HCEC 1CT (cell line): ENCODE measurements at regions not wholly inside any gene's neighbourhood (a gene's known extent, or its start where the extent isn't known, plus 50 kb on each side); places are given as distances from the start of the nearest gene placed in this dataset.
A peak's percentile ranks its signal among the peaks of the same experiment; 100 is the strongest.

ENCODE experiments used
- DNase-seq: peaks from one replicate; pipeline ENCODE4 v3.0.0-alpha.2; 2017

DNA sequence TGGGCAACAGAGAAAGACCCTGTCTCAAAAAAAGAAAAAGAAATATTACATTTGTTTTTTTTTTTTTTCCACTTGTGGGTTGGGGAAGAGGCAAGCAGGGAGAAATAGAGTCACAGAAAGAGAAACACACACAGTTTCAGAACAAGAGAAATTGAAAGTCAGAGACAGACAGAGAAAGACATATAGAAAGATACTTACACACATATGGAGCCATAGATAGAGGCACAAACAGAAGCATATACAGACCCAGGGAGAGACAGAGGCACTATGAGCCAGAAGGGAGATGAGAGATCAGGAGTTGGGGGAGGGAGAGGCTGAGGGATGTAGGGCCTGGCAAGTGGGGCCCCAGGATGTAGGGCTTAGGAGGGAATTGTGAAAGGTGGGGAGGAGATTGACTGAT lies 55.2 kb upstream of the GIMD1 start:
- DNase-seq, result no peak

DNA sequence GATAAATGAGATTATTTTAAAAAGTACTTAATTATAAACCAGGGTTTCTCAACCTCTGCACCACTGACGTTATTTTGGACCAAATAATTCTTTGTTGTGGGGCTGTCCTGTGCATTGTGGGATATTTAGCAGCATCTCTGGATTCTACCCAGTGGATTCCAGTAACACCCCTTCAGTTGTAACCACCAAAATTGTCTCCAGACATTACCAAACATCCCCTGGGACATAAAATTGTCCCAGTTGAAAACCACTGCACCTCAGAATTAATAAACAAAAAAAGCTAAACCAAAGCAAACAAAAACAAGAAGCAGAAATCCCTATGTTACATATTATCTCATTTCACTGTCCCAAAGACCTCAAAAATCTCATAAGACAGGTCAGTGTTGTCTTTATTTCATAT lies 54.2 kb upstream of the GIMD1 start:
- DNase-seq, result no peak

DNA sequence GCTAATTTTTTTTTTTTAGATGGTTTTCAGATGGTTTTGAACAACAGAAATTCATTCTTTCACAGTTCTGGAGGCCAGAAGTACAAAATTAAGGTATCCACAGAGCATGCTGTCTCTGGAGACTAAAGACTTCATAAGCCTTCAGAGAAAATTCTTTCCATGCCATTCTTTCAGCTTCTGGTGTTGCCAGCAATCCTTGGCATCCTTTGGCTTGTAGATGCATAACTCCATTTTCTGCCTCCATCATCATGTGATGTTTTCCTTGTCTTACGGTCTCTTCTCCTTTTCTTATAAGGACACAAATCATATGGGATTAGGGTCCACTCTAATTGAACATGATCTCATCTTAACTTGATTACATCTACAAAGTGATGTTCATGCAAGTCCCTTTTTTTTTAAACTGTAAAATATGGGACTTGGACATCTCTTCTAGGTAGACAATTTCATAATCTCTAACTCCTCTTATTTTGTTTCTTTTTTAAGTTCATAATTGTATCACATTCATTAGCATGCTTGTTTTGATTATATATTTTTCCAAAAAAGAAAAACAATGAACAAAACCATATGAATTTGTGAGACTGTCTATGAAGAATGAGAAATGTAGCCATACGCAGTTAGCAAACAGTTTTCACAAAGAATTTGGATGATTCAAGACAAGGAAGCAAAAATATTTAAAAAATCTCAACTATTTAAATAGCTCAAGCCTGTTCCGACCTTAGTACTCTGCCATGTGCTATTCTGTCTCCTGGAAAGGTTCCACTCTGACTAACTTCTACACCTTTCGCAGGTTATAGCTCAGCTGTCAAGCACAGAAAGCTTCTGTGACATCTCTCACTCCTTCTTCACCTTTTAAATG lies 53.1 kb upstream of the GIMD1 start:
- DNase-seq, result peak; percentile 48

DNA sequence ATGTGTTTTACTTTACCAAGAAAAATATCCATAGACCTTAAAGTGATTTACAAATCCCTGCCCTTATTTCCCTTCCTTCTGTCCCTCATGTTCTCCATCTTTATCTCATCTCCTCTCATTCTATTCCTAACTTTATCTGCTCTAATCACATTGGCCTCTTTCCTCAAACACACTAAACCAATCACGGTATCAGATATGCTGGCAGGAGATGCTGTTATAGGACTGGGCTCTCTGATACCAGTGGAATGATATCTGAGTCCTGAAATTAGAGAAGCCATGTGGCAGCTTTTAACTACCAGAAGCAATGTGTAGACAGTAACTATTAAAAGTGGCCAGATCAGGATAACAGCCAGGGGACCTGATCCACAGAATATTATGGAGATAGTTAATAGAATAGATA lies 49.9 kb upstream of the GIMD1 start:
- no peak for DNase-seq
